CD4-positive, alpha-beta T cell (primary cell): ENCODE measurements at regions not wholly inside any gene's neighbourhood (a gene's known extent, or its start where the extent isn't known, plus 50 kb on each side); places are given as distances from the start of the nearest gene placed in this dataset.
A peak's percentile ranks its signal among the peaks of the same experiment; 100 is the strongest.

Experiments
- ATAC-seq: fragments of 200-7000 bp; cut with Tn5 transposase; one replicate; pipeline ENCODE4 v1.10.0; 2022; ENCODE audit warnings: mild to moderate bottlenecking; ENCODE audit not compliant: poor library complexity
- CTCF ChIA-PET: fragments of 350-600 bp; sonication (Branson Sonifier 250); formaldehyde crosslinking; loops from one replicate; lab custom pipeline; 2021; ENCODE audit warnings: antibody characterized with exemption, inconsistent platforms; lab: Charles Lee
- POLR2A ChIA-PET: fragments of 350-600 bp; sonication (Branson Sonifier 250); formaldehyde crosslinking; loops from one replicate; lab custom pipeline; 2021; ENCODE audit warnings: antibody characterized with exemption, inconsistent platforms; lab: Charles Lee
- DNase-seq, 14 experiments: peaks; one replicate each; pipeline ENCODE4 v3.0.0-alpha.2; 2013 to 2020; ENCODE audit warnings: mixed read lengths in 2 of 14
- H3K27ac ChIP-seq, 2 donors: one replicate each; pipeline versions ENCODE4 v1.5.1 to v1.7.0; 2013; ENCODE audit warnings: low read length in 2 of 2, low read depth in 1 of 2, mild to moderate bottlenecking in 1 of 2
- H3K27me3 ChIP-seq, 2 experiments: 1 replicate in 1 of 2; 2 replicates in 1 of 2; pipeline versions ENCODE4 v1.6.1 to v1.7.0; 2013; ENCODE audit warnings: low read length in 2 of 2, control low read depth in 1 of 2, mild to moderate bottlenecking in 1 of 2, moderate library complexity in 1 of 2; ENCODE audit not compliant: insufficient read depth in 2 of 2, control insufficient read depth in 1 of 2
- H3K36me3 ChIP-seq: one replicate; pipeline ENCODE4 v1.6.1; 2013; ENCODE audit warnings: low read length, control low read depth; ENCODE audit not compliant: insufficient read depth
- H3K4me1 ChIP-seq: one replicate; pipeline ENCODE4 v1.6.1; 2013; ENCODE audit warnings: low read length, control low read depth; ENCODE audit not compliant: insufficient read depth
- H3K4me3 ChIP-seq: one replicate; pipeline ENCODE4 v1.5.1; 2013; ENCODE audit warnings: mild to moderate bottlenecking, low read length, moderate library complexity
- H3K9me3 ChIP-seq, 2 experiments: 1 replicate in 1 of 2; 2 replicates in 1 of 2; pipeline versions ENCODE4 v1.6.1 to v1.7.0; 2013; ENCODE audit warnings: low read length in 2 of 2, mild to moderate bottlenecking in 2 of 2, control low read depth in 1 of 2, moderate library complexity in 1 of 2; ENCODE audit not compliant: control insufficient read depth in 1 of 2, insufficient read depth in 1 of 2
- H3K27ac Mint-ChIP-seq: one replicate; pipeline ENCODE4 v1.8.0; 2020; ENCODE audit warnings: mixed read lengths
- H3K27me3 Mint-ChIP-seq: one replicate; pipeline ENCODE4 v1.8.0; 2021; ENCODE audit warnings: mixed read lengths
- H3K36me3 Mint-ChIP-seq: one replicate; pipeline ENCODE4 v1.8.0; 2021; ENCODE audit warnings: low read depth, mixed read lengths
- H3K4me1 Mint-ChIP-seq: one replicate; pipeline ENCODE4 v1.8.0; 2021; ENCODE audit warnings: low read depth, mixed read lengths
- H3K4me3 Mint-ChIP-seq: one replicate; pipeline ENCODE4 v1.8.0; 2020; ENCODE audit warnings: mild to moderate bottlenecking, mixed read lengths
- H3K9me3 Mint-ChIP-seq: one replicate; pipeline ENCODE4 v1.8.0; 2020; ENCODE audit warnings: mixed read lengths
- intact Hi-C, 2 experiments: fragments of 100-400 bp; cut with DNase I in 1 of 2; cut with micrococcal nuclease in 1 of 2; formaldehyde crosslinking; loops; one replicate each; pipeline versions ENCODE4 v1.15.1 to v1.9.0; 2023 to 2025; cut with DNase I, micrococcal nuclease
- TF ChIP-seq, protein P1 (sequence below): fragments of 200-600 bp; IDR thresholded peaks from one replicate; pipeline ENCODE4 v1.8.0; 2022; ENCODE audit warnings: antibody characterized with exemption, mild to moderate bottlenecking

DNA sequence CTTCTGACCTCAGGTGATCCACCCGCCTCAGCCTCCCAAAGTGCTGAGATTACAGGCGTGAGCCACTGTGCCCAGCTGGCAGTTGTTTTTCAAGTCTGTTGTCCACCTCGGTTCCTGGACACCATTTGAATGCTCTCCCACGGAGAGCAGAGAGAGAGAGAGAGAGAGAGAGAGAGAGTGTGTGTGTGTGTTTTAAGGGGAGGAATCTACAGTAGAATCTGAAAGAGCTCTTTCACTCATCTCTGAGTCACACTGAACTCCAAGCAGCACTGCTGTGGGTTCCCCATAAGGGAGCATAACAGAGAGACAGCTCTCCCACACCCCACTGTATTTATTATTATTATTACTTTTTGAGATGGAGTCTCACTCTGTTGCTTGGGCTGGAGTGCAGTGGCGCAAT is 156.6 kb downstream of the RPLP1 start:
- Mint-ChIP-seq H3K27ac (no peak overlapping the region), H3K36me3 (no peaks in the 10 kb centered on the region), H3K27me3 (no peaks in the 10 kb centered on the region), H3K9me3 (no peaks in the 10 kb centered on the region), H3K4me1 (peaks cover 7% of the 10 kb centered on the region), H3K4me3 (no peak overlapping the region)
- no peaks in the 10 kb centered on the region for H3K27me3 ChIP-seq
- no peak overlapping the region for H3K4me3 ChIP-seq
- no peaks in the 10 kb centered on the region for H3K9me3 ChIP-seq
- ChIA-PET CTCF (no interaction called here), POLR2A (no interaction called here)
- ATAC-seq (no peak), DNase-seq (peak in 1 of 14 experiments; percentile 33)
- TF ChIP-seq, protein P1, sequence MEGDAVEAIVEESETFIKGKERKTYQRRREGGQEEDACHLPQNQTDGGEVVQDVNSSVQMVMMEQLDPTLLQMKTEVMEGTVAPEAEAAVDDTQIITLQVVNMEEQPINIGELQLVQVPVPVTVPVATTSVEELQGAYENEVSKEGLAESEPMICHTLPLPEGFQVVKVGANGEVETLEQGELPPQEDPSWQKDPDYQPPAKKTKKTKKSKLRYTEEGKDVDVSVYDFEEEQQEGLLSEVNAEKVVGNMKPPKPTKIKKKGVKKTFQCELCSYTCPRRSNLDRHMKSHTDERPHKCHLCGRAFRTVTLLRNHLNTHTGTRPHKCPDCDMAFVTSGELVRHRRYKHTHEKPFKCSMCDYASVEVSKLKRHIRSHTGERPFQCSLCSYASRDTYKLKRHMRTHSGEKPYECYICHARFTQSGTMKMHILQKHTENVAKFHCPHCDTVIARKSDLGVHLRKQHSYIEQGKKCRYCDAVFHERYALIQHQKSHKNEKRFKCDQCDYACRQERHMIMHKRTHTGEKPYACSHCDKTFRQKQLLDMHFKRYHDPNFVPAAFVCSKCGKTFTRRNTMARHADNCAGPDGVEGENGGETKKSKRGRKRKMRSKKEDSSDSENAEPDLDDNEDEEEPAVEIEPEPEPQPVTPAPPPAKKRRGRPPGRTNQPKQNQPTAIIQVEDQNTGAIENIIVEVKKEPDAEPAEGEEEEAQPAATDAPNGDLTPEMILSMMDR, result no peak
- H3K36me3 ChIP-seq, result no peaks in the 10 kb centered on the region
- intact Hi-C loops, result no loop called here
- H3K4me1 ChIP-seq, result no peaks in the 10 kb centered on the region
- no peak overlapping the region for H3K27ac ChIP-seq

DNA sequence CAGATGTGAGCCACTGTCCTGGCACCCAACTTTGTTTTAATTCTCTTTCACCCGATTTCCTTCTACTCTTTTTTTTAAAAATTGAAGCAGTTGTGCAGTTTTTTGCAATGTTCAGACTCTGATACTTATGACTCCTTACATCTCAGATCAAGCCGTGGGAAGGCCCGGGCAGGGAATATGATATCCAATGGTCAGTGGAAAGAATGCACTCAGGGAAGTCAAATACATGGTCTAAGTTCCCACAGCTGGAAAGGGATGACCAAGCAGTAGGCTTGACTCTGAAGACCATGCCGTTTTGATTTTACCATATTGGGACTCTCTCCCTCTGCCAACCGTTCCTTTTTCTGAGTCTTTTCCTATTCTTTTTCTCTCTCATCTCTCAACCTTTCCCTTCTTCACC is 157.2 kb downstream of the RPLP1 start:
- Histone ChIP-seq H3K27me3 (no peaks in the 10 kb centered on the region), H3K36me3 (no peaks in the 10 kb centered on the region), H3K4me1 (no peaks in the 10 kb centered on the region), H3K27ac (no peak overlapping the region), H3K4me3 (no peak overlapping the region), H3K9me3 (no peaks in the 10 kb centered on the region)
- Mint-ChIP-seq H3K9me3 (no peaks in the 10 kb centered on the region), H3K4me1 (peaks cover 7% of the 10 kb centered on the region), H3K4me3 (no peak overlapping the region), H3K27me3 (no peaks in the 10 kb centered on the region), H3K27ac (no peak overlapping the region), H3K36me3 (no peaks in the 10 kb centered on the region)
- intact Hi-C loops, result no loop called here
- POLR2A ChIA-PET, result no interaction called here
- TF ChIP-seq, protein P1, result no peak
- no peak for DNase-seq
- CTCF ChIA-PET, result no interaction called here
- no peak for ATAC-seq

DNA sequence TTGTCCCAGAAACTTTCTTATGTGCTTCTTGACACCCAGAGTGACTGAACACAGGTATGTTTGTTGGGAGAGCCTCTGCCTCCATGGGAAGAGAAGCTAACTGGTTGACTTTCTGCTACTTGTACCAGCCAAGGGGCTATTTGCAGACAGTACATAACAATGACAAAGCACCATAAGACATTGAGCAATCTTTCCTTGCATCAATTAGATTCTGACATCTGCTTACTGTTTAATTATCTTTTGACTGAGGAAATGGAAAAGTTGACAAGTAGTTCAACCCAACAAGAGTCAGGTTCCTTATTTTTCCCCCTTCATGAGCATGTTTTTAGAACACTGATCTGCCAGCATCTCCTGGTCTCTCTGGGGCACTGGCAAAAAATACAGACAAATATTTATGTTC is 157.7 kb downstream of the RPLP1 start:
- no peak overlapping the region for H3K27ac Mint-ChIP-seq
- no peaks in the 10 kb centered on the region for H3K36me3 Mint-ChIP-seq
- no peaks in the 10 kb centered on the region for H3K27me3 Mint-ChIP-seq
- ChIA-PET CTCF (no interaction called here), POLR2A (no interaction called here)
- H3K4me3 ChIP-seq, result no peak overlapping the region
- H3K4me1 Mint-ChIP-seq, result peaks cover 7% of the 10 kb centered on the region
- H3K4me1 ChIP-seq, result no peaks in the 10 kb centered on the region
- peak in 2 of 14 experiments; percentile 11 to 14 for DNase-seq
- H3K27me3 ChIP-seq, result no peaks in the 10 kb centered on the region
- TF ChIP-seq, protein P1, result no peak
- intact Hi-C loops, result no loop called here
- no peak overlapping the region for H3K27ac ChIP-seq
- no peaks in the 10 kb centered on the region for H3K9me3 Mint-ChIP-seq
- no peaks in the 10 kb centered on the region for H3K36me3 ChIP-seq
- no peak for ATAC-seq
- H3K9me3 ChIP-seq, result no peaks in the 10 kb centered on the region
- no peak overlapping the region for H3K4me3 Mint-ChIP-seq
